ENCODE measurements at regions not wholly inside any gene's neighbourhood (a gene's known extent, or its start where the extent isn't known, plus 50 kb on each side); places are given as distances from the start of the nearest gene placed in this dataset.

- no peak for DNase-seq (ENCODE audit: low read depth in 2 of 2)
Observed at GRCh38 chr5:61622156-61622555, 290.1 kb downstream of the ZSWIM6 start.

DNA sequence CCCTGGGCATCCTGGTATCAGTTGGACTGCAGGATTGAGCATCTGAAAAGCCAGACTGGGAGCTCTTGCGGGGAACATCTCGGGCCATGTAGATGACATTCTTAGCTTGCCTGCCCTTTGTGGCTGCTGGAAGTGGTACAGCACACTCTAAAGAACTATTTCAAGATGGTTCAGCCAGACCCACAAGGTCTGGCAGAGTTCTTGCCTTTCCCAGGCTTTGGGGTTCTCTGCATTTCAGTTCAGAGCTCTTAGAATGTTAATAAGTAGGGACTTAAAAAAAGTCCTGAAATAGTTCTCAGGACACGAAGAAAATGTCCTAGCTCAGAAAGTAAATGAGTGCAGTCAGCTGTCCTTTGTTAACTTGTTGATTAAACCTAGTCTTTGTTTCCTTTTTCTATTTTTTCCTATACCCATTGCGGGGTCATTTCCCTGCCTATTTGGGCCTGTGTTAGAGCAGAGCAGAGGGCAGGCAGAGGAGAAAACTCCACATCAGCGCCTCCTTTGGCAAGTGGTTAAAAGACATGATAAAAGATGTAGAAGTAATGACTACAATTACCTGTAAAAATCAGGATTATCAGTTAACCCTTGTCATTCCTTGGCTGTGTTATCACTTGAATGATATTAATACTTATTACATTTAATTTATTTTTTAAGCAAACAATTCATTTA lies 291.5 kb downstream of the ZSWIM6 start:
- no peak for DNase-seq (ENCODE audit: low read depth in 2 of 2)

DNA sequence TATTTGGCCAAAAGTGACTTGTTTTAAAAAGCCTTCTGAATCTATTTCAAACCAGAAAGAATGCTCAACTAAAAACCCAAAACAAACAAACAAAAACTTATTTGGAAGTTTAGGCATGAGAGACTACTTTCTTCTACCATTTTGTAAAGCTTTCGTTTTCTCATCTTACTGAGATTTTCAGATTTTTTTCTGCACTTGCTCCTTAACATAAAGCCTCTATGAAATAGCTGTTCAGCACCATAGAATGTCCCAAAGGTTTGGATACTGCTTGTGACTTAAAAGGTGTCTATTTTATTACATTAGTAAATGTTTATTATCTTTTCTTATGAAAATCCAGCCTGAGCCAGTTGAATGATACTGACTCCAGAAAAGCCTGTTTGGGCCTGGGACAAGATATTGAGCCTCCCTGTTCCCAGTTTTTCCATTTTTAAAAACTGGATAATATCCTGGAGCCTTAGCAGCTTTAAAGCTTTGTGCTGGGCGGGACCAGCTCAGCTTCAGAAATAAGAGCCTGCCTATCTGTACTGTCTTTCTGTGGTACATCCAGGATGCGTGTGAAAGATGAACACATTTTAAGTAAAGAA lies 292.6 kb downstream of the ZSWIM6 start:
- no peak for DNase-seq (ENCODE audit: low read depth in 2 of 2)

DNA sequence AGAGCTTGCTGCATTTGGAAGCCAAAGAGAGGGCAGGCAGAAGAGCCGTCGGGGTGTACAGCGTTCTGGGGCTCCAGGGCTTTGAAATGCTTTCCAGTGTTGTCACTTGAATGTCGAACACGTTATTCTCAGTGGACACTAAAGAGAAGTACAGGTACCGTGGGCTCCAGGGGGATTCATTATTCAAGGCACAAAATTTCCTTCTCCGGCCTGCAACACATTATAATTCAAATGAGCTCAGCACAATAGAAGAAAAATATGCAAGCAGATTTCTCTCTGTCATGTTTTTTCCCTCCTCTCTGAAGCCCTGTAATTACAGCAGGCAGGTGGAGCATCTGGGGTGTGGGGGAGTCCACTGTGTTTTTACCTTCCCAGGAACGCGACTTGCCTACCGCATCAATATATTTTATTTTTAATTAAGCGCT lies 293.1 kb downstream of the ZSWIM6 start:
- no peak for DNase-seq (ENCODE audit: low read depth in 2 of 2)

DNA sequence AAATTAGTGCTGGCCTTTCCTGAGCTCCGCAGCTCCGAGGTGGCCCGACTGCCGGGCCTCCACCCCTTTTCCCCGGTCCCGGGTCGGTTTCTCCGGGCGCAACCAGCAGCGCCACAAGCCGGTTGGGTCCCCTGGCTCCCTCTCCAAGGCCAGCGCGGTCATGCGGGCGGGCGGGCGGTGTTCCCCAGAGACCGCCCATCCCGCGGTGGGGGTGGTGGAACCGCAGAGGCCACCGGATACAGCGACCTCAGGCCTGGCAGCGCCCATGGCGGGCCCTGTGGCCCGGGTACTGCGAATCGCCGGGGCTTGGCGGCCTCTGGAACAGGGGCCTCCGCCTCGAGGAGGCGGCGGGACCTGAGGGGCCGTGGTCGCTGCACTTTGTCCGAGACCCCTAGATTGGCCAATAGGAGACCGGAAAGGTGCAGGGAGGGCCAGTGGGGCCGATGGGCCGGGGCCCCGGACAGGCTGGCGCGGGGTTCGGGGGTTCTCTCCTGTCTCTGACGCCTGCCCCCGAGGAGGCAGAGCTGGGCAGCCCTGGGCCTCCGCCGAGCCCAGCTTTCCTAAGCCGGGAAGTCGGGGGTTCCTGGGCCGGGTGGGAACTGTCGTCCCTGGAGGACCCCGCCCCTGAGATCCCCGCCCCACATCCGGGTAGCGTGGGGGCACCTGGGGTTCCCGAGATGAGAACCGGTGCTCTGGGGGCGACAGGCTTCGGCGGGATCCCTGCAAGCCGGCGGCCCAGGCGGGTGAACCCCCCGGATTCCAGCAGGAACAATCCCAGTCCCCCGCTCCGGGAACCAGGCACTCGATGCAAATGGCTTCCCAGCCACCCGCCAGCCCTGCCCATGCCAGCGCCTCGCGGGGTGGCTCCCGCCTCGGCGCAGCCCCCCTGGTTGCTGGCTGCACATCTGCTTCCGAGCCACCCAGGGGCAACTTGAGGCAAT lies 293.9 kb downstream of the ZSWIM6 start:
- no peak for DNase-seq (ENCODE audit: low read depth in 2 of 2)

GRCh38 chr5:61626639-61627282 lies 294.7 kb downstream of the ZSWIM6 start:
- DNase-seq (ENCODE audit: low read depth in 2 of 2) = no peak

- DNase-seq (ENCODE audit: low read depth in 2 of 2) = no peak
Observed at GRCh38 chr5:61627531-61627930, 295.5 kb downstream of the ZSWIM6 start.

DNA sequence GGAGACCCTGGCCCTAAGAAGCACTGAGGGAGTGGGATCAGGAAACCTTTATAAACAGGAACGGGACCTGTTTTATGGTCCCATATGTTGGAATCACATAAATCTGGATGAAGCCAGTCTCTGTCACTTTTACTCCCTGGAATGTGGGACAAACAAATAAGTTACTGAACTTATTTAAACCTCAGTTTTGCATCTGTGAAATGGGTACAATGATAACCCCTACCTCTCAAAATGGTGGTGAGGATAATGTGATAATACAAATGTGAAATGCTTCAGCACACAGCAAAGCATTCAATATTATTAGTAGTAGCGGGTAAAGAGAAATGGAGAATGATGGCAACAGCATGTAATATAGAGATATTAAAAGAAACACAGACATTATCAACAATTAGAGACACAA lies 298.9 kb downstream of the ZSWIM6 start:
- DNase-seq (ENCODE audit: low read depth in 2 of 2) = no peak

DNA sequence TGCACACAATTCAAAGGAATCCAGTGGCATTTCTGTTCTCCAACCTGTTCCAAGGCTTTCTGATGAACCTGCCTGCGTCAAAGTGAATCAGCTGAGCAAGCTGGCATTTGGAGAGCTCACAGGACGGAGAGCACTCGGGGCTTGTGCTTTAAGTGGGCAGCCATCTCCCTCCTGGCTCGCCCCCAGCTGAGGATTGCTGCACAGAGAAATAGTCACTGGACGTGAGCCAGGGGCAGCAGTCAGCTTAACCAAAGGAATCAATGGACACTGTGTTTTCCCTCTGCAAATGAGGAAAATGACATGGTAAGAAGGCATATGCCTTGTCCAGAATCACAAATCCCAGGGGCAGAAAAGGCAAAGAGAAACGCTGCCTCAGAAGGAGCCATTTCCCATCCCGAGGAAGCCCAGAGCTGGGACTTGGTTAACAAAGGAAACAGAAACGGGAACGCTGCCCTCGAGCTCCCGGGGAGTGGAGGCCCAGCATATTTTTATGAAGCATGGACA lies 299.4 kb downstream of the ZSWIM6 start:
- DNase-seq (ENCODE audit: low read depth in 2 of 2) = no peak

DNA sequence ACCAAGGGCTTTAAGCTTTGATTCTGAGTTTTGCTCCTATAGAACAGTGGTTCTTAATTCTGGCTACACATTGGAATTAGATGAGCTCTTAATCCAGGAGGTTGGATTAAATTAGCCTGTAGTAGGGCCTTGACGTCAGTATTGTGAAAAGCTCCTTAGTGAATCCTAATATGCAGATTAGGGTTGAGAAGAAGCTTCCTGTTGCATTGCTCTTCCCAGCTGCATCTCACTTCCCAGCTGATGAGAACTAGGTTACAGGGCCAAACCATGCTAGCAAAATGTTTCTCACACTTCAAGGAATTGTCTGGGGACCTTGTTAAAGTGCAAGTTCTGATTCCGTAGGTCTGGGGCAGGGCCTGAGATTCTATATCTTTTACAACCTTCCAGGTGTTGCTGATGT lies 300.0 kb downstream of the ZSWIM6 start:
- DNase-seq (ENCODE audit: low read depth in 2 of 2) = no peak

DNA sequence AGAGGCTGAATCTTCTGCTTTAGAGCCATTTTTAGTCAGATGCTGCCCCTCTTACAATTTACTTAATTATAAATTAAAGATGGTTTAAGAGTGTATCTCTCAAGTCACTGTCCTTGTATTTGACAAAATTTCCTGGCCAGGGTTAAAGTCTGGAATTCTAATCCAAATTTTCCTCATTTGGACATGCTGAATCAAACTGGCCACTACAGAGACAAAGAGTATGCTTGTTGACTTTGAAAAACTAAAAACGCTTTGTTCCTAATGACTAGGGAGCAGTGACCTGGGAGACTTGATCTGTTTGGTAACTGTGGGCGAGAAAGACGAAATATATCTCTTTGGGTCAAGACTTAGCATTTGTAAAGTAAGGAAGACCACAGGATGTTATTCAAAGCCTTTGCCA lies 303.2 kb downstream of the ZSWIM6 start:
- no peak for DNase-seq (ENCODE audit: low read depth in 2 of 2)

- DNase-seq (ENCODE audit: low read depth in 2 of 2) = no peak
Observed at GRCh38 chr5:61637566-61637965, 305.5 kb downstream of the ZSWIM6 start.

DNA sequence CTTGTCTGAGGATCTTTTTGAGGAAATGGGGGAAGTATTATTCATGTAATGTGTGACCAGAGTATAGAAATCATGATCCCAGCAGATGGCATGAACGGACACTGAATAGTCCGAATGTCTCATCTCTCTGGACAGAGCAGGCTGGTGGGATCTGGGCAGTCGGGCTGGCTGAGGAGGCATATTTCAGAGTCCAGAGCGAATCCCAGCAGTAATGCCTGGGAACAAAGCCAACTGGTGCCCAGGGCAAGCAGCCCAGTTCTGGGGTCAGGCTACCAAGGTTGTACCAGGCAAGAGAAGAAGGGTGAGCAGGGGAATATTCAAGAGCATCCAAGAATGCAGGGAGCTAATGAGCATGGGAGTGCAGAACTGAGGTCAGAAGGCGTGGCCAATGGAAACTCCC lies 306.4 kb downstream of the ZSWIM6 start:
- no peak for DNase-seq (ENCODE audit: low read depth in 2 of 2)

- DNase-seq (ENCODE audit: low read depth in 2 of 2) = no peak
Observed at GRCh38 chr5:61640179-61641021, 308.3 kb downstream of the ZSWIM6 start.

DNA sequence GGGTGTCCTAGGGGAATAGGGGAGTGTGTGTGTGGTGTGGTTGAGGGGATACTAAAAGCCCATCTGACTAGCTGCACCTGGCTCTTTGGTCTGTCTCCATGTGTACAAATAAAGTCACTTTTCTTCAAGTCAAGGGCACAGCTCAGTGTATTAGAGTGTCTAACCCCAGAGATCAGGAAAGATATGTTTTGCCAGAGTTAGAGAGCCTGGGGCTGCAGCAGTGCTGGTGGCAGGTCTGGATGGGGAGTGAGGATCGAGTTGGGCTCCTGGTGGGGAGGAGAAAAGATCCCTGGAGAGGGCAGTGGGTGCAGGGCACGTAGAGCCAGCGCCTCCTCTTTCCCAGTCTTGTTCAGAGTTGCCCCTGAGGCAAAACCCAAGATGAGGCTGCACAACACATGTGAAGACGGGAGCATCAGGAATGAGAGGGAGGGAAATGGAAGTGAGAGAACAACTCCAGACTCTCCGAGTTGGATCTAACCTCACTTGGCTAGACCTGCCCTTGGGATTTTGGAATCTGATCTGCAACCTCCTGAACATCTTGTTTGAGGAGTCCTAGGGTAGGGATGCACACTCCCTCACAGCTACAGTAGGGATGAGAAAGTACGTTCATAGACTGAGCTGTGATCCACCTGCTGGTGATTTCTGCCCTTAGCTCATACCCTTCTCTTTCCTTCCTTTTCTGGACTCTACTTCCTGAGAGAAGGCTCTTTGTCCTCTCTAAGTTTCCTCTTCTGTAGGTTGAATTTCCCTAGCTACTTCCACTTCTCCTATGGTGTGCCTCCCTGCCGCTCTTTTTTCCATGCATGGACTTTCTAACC lies 309.9 kb downstream of the ZSWIM6 start:
- DNase-seq (ENCODE audit: low read depth in 2 of 2) = no peak

- no peak for DNase-seq (ENCODE audit: low read depth in 2 of 2)
Observed at GRCh38 chr5:61647672-61648071, 315.6 kb downstream of the ZSWIM6 start.

- no peak for DNase-seq (ENCODE audit: low read depth in 2 of 2)
Observed at GRCh38 chr5:61649231-61649630, 317.2 kb downstream of the ZSWIM6 start.

GRCh38 chr5:61649971-61650370 lies 317.9 kb downstream of the ZSWIM6 start:
- DNase-seq (ENCODE audit: low read depth in 2 of 2) = no peak

GRCh38 chr5:61650661-61651060 lies 318.6 kb downstream of the ZSWIM6 start:
- DNase-seq (ENCODE audit: low read depth in 2 of 2) = no peak

DNA sequence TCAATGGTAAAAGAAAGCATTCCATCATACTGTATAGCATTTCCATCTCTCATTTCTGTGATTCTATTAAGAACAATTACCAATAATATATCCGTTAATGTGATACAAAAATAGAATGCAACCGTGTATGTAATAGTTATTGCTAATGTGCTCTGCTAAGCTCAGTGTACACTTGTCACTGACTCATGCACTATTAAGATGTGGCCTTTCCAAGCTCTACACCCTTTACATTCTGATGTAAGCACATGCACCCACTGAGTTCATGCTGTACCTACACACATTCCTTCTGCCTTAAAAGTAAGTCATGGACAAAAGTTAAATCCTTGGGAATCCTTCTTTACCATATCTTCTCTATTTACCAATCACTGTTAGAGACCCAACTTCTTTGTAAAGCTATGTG lies 319.1 kb downstream of the ZSWIM6 start:
- no peak for DNase-seq (ENCODE audit: low read depth in 2 of 2)
